Heart left ventricle (tissue), 13 donors: ENCODE measurements at regions not wholly inside any gene's neighbourhood (a gene's known extent, or its start where the extent isn't known, plus 50 kb on each side); places are given as distances from the start of the nearest gene placed in this dataset.

Source experiments
- CTCF ChIP-seq, 12 donors: fragments of 200-600 bp; sonication (generic) in 4 of 12; IDR thresholded peaks; one replicate each; pipeline versions ENCODE4 v1.5.0 to v1.8.0; 2018 to 2022; ENCODE audit warnings: antibody characterized with exemption in 12 of 12, mild to moderate bottlenecking in 5 of 12
- POLR2A ChIP-seq, 2 donors: fragments of 450-650 bp; IDR thresholded peaks; one replicate each; pipeline ENCODE4 v1.6.1; 2017; ENCODE audit warnings: antibody characterized with exemption in 2 of 2, mild to moderate bottlenecking in 2 of 2, moderate library complexity in 2 of 2
- donor health status: ischemic (EF 13 %, LVEDD 7.1; RV severe dilation, severe dysfunction).
- donor health status: DM: no; HTN: yes; CAD: no.
- donor health status: DM: no; HTN: no; CAD: no.
- donor health status: ischemic (EF 25% LVEDD 6.9; RV normal size, moderate dysfunction).
- donor health status: ischemic (EF 25% LVEDD 5.7; RV mildly dilated, moderate dysfunction).
- donor health status: ischemic (EF 35%, LVEDD 5.7; RV mildly dilated, moderate dysfunction).
- donor health status: nonischemic (EF 11% LVEDD 7.7; RV severe dilation, severe dysfunction).
- donor health status: DM: yes; HTN: yes; CAD: no.
- donor health status: PGD.
- donor health status: ischemic (EF 29% LVEDD 5.4; RV normal size, mild dysfunction).
- donor health status: nonischemic (EF 23%, LVEDD 6.1; RV moderate dilation, normal function).

- TF ChIP-seq CTCF (IDR thresholded peaks at IDR 0.05): no peak
- no peak for TF ChIP-seq POLR2A (IDR thresholded peaks at IDR 0.05)
Observed at GRCh38 chr15:98451236-98451635, 197.1 kb upstream of the IGF1R start.
